ENCODE measurements at regions not wholly inside any gene's neighbourhood (a gene's known extent, or its start where the extent isn't known, plus 50 kb on each side); places are given as distances from the start of the nearest gene placed in this dataset.
"Not testable (repeated sequence)": the region's sequence is repeated elsewhere in the genome, so short reads cannot be mapped to it uniquely, and the experiment has no call there.

DNA sequence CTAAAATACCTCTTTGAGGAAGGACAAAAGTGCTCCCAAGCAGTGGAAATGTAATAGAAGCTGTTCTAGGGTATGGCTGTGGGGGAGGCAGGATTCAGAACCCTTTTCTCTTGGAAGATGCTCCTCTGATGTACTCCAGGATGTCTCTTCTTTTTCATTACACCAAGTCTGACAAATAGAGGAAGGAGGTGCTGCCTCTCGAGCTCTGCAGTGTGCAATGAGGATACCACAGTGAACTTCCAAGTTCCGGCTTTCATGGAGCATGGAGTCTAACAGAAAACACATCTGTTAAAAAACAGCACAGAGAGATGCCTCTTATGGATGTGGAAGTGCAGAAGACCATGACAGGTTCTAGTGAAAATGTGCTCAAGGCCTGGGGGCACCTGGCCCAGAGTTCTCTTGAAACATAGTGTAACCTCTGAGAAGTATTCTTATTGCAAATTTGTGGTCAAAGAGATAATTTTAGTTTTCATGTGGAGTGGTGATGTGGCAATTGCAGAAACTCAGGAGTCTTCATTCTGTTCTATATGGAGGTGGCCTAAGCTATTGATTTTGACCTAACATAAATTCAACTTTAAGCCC lies 362.0 kb upstream of the CITED2 start:
- no peak overlapping the region for H3K27ac ChIP-seq
- DNase-seq, result no peak
- H3K4me3 ChIP-seq, result no peak overlapping the region
- no peak for TF ChIP-seq POLR2A (IDR thresholded peaks at IDR 0.05)
- TF ChIP-seq, protein P1, sequence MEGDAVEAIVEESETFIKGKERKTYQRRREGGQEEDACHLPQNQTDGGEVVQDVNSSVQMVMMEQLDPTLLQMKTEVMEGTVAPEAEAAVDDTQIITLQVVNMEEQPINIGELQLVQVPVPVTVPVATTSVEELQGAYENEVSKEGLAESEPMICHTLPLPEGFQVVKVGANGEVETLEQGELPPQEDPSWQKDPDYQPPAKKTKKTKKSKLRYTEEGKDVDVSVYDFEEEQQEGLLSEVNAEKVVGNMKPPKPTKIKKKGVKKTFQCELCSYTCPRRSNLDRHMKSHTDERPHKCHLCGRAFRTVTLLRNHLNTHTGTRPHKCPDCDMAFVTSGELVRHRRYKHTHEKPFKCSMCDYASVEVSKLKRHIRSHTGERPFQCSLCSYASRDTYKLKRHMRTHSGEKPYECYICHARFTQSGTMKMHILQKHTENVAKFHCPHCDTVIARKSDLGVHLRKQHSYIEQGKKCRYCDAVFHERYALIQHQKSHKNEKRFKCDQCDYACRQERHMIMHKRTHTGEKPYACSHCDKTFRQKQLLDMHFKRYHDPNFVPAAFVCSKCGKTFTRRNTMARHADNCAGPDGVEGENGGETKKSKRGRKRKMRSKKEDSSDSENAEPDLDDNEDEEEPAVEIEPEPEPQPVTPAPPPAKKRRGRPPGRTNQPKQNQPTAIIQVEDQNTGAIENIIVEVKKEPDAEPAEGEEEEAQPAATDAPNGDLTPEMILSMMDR (IDR thresholded peaks at IDR 0.05), result no peak
- no peaks in the 10 kb centered on the region for H3K4me1 ChIP-seq
- no peaks in the 10 kb centered on the region for H3K9me3 ChIP-seq
- no peaks in the 10 kb centered on the region for H3K27me3 ChIP-seq
- no peaks in the 10 kb centered on the region for H3K36me3 ChIP-seq

DNA sequence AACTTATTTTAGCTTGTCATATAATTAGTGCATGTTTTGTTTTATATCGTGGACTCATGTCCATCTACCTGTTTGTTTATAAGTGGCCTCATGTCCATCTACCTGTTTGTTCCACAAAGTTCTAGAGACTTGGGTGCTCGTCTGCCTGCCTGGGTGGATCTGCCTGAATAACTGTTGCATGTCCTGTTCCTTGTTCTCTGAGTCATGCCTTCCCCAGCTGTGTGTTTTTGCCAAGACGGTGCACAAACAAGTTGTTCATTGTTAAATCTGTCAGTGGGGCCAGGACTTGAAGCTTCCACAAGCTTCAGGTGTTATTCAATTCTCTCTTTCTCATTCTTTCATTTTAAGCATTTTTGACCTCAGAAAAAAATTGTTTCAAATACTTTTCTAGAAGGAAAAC lies 358.0 kb upstream of the CITED2 start:
- Histone ChIP-seq H3K9me3 (no peaks in the 10 kb centered on the region), H3K36me3 (no peaks in the 10 kb centered on the region), H3K4me3 (no peak overlapping the region), H3K27me3 (no peaks in the 10 kb centered on the region), H3K4me1 (no peaks in the 10 kb centered on the region), H3K27ac (no peak overlapping the region)
- TF ChIP-seq, protein P1 (IDR thresholded peaks at IDR 0.05), result no peak
- no peak for TF ChIP-seq POLR2A (IDR thresholded peaks at IDR 0.05)
- peak in 1 of 3 donors; percentile 57 for DNase-seq

DNA sequence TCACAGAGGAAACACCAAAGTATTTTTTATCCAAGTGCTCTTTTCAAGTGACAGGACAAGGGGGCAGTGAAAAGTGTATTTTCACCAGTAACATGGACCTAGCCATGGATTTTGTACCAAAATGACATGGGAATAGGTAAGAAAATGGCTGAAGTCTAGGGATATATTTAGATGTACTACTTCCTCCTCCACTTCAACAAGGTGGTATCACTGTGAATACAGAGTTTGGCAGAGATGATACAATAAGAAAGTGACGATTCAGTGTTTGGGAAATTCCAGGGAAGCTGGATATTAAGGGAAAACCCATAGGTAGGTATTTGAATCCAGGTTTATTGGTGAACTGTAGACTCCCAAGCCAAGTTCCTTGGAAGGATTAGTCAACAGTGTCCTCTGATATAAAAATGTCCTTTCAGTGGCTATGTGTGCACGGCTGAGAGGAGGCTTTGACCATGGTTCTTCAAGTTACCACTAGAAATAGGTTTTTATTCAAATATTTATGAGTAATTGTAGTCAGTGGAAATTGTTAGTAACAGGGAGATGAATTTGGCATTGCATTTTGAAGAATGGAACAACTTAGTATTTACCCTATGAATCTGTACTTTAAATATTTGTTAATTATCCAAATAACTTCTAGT lies 356.0 kb upstream of the CITED2 start:
- Histone ChIP-seq H3K4me3 (no peak overlapping the region), H3K9me3 (no peaks in the 10 kb centered on the region), H3K27me3 (no peaks in the 10 kb centered on the region), H3K27ac (no peak overlapping the region), H3K4me1 (no peaks in the 10 kb centered on the region), H3K36me3 (no peaks in the 10 kb centered on the region)
- TF ChIP-seq, protein P1 (IDR thresholded peaks at IDR 0.05), result no peak
- TF ChIP-seq POLR2A (IDR thresholded peaks at IDR 0.05), result no peak
- no peak for DNase-seq

DNA sequence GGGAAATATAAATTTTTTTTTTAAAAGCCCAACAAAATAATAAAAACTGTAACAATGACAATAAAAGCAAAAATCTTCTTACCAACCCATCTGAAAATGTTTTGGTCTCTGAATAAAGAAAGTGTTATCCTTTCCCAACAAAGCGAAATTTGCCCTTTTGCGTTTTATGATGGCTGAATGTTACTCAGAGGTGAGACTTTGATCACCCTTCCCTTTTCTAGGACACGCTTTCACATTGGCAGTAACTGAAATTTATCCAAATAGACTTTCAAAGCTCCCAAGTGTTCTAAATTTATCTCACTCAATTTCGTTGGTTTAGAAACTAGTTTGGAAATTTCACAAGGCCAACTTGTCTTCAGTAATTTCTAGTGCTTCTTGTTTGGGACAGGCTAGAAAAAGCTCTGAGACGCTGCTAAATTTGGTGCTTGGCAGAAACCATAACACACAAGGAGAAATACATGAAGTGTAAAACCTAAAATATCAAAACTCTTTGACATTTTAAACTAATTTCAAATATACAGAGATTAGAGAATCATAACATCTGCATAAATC lies 354.5 kb upstream of the CITED2 start:
- Histone ChIP-seq H3K4me3 (no peak overlapping the region), H3K4me1 (no peaks in the 10 kb centered on the region), H3K36me3 (no peaks in the 10 kb centered on the region), H3K27me3 (no peaks in the 10 kb centered on the region), H3K27ac (no peak overlapping the region), H3K9me3 (no peaks in the 10 kb centered on the region)
- DNase-seq, result no peak
- TF ChIP-seq, protein P1 (IDR thresholded peaks at IDR 0.05), result no peak
- no peak for TF ChIP-seq POLR2A (IDR thresholded peaks at IDR 0.05)

DNA sequence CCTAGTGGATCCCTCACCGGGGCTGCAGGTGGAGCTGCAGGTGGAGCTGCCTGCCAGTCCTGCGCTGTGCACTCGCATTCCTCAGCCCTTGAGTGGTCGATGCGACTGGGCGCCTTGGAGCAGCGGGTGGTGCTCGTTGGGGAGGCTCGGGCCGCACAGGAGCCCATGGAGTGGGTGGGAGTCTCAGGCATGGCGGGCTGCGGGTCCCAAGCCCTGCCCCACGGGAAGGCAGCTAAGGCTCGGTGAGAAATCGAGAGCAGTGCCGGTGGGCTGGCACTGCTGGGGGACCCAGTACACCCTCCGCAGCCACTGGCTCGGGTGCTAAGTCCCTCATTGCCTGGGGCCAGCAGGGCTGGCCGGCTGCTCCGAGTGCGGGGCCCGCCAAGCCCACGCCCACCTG lies 351.8 kb upstream of the CITED2 start:
- not testable (repeated sequence) for H3K4me3 ChIP-seq, H3K36me3 ChIP-seq, DNase-seq, H3K4me1 ChIP-seq, H3K27ac ChIP-seq, H3K27me3 ChIP-seq, H3K9me3 ChIP-seq

DNA sequence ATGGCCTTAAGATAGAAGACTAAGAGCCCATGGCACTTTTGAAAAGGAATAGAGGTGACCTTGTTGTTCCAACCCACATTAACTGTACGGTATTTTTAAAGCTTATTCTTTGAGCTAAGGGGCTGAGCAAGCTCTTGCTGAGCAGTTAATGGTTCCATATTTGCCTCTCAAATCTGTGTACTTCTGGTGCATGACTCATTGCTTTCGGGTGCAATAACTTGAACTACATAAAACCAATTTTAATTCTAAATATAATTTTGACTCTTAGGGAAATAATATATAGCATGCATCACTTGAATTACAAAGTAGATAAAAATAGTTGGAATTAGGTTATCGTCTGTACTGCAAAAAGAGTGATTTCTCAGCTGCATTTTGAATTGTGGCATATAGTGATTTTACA lies 348.1 kb upstream of the CITED2 start:
- Histone ChIP-seq H3K4me1 (no peaks in the 10 kb centered on the region), H3K27me3 (no peaks in the 10 kb centered on the region), H3K4me3 (no peak overlapping the region), H3K36me3 (no peaks in the 10 kb centered on the region), H3K27ac (no peak overlapping the region), H3K9me3 (no peaks in the 10 kb centered on the region)
- TF ChIP-seq, protein P1 (IDR thresholded peaks at IDR 0.05), result no peak
- TF ChIP-seq POLR2A (IDR thresholded peaks at IDR 0.05), result no peak
- no peak for DNase-seq

Measured in Peyer's patch (tissue), 4 donors.